ENCODE measurements at regions not wholly inside any gene's neighbourhood (a gene's known extent, or its start where the extent isn't known, plus 50 kb on each side); places are given as distances from the start of the nearest gene placed in this dataset.

DNA sequence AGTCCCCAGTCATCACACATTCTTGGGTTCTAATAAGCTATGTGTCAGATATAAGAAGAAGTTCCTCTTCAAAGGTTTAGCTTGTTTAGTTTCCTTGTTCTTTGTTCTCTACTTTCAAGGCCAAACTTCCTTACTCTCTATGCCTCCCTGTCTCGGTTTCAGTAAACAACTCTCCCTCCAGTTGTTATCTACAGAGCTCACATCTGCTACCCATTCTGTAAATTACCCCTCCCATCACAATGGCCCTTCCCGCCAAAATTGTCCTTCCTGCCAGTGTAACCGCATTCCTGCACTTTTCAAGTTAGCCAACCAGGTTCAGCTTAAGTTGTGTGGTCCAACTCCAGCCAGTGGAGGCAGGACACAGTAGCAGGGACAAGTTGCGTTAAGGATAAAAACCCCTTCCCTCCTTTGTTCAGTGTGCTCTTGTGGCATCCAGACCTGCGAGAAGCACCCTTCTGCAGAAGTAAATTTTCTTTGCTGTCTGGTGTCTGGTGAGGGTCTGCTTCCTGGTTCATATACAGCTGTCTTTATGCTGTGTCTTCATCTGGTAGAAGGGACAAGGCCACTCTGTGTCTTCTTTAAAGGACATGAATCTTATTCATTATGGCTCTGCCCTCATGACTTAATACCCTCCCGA is 342.1 kb upstream of the GRM7 start:
- in situ Hi-C loops (cut with MboI; ENCODE audit: low sequenced_read_pairs) = no loop called here

DNA sequence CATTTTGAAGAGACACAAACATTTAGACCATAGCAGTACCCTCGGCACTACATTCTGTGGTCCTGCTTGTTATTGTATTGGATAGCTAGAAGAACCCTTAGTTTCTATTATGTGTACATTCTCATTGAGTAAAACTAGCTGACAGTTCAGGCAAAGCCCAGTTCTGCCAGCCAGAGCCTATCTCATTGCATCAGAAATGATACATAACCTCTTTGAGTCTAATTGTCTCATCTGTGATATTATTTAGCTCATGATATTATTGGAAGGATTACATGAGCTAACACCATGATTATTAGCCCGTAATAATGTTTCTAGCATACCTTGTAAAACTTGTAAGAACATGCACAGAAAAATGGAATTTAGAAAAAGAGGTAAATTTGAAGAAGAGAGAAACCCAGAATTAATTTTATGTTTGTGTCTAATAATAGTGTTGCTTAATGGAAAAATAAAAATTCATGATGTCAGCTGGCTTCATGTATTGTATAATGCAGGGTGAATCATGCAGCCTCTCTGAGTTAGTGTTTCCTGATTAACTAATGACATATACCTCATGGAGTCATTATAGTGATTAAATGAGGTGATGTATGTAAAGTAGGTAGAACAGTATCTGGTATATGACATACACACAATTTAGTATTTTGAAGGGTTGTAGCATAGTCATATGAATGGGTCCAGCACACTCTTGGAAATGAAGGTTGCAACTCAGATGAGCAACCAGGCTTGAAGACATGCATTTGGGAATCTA is 339.4 kb upstream of the GRM7 start:
- in situ Hi-C loops (cut with MboI; ENCODE audit: low sequenced_read_pairs) = no loop called here

- in situ Hi-C loops (cut with MboI; ENCODE audit: low sequenced_read_pairs) = no loop called here
Measured at GRCh38 chr3:6522191-6522590, 338.7 kb upstream of the GRM7 start.

- in situ Hi-C loops (cut with MboI; ENCODE audit: low sequenced_read_pairs) = no loop called here
Measured at GRCh38 chr3:6523043-6523442, 337.9 kb upstream of the GRM7 start.

DNA sequence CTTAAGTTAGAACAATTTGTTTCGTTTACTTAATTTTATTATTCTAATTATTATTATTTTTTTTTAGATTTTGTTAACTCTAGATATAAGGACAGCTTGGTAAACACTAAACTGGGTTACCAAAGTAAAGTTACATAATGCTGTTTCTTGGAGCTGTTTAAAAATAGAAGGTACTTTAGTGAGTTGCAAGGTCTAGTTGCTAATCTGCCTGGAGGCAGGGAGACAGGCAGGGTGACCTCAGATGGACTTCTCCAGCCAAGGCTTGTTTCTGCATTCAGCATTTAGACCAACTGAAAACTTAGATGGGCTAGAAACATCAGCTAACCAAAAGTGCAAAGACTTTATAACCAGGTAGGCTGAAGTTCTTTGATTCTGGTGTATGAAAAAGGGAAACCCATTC is 336.4 kb upstream of the GRM7 start:
- in situ Hi-C loops (cut with MboI; ENCODE audit: low sequenced_read_pairs) = no loop called here

- in situ Hi-C loops (cut with MboI; ENCODE audit: low sequenced_read_pairs) = no loop called here
Measured at GRCh38 chr3:6526321-6526720, 334.6 kb upstream of the GRM7 start.

DNA sequence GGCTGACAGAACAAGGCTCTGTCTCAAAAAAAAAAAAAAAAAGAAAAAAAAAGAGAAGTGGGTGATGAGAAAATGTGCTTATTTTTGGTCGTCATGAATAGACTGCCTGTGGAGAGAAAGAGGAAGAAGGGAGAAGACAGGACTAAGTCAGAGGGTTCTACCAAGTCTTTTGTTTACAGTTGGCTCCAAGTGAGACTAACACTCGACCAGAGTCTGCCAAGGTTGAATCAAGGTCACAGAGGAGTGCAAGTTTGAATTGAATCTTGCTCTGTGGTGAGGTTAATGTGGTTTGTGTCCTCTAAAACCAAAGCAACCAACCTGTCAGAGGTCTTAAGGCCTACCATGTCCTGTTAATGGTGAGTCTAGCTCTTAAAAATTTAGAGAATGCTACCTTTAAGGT is 334.1 kb upstream of the GRM7 start:
- in situ Hi-C loops (cut with MboI; ENCODE audit: low sequenced_read_pairs) = no loop called here

DNA sequence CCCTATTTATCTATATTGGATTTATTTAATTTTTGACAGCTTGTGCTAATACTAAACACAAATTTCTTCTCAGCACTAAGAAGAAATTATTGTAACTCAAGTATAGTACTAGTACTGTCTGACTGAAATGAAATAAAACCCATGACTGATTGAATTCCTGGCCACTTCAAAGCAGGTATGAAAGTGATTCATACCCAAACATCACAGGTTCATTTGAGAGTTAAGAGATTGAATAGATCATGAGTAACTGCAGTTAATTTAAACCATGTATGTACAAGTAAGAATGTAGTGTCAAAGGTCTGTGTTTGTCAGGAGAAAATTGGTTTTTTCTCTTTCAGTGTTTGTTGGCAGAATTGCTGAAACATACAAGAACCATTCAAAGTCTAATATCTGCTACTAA is 332.0 kb upstream of the GRM7 start:
- in situ Hi-C loops (cut with MboI; ENCODE audit: low sequenced_read_pairs) = no loop called here

GRCh38 chr3:6531153-6531552 is 329.8 kb upstream of the GRM7 start:
- in situ Hi-C loops (cut with MboI; ENCODE audit: low sequenced_read_pairs) = no loop called here

DNA sequence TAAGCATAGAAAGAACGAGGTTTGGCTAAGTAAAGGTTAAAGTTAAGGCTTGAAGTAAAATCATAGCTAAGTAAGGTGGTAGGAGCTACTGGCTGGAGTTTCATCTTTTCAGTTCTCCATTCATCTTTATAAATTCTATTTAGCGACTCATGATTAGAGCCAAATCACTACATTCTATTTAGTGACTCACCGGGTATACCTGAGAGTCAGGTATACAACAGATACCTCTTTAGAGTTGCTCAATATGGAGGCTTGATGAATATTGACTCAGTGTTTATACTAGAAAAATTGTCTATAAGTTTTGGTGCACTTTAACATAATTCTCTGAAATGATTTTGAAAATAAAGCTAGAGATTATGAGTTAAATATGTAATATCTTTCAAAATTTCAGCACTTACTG is 328.8 kb upstream of the GRM7 start:
- in situ Hi-C loops (cut with MboI; ENCODE audit: low sequenced_read_pairs) = no loop called here

DNA sequence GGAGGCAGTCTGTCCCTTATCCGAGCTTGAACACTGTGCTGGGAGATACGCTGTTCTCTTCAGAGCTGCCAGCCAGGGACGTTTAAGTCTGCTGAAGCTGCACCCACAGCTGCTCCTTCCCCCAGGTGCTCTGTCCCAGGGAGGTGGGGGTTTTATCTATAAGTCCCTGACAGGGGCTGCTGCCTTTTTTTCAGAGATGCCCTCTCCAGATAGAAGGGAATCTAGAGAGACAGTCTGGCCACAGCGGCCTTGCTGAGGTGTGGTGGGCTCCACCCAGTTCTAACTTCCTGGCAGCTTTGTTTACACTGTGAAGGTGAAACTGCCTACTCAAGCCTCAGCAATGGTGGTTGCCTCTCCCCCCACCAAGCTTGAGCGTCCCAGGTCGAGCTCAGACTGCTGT is 319.9 kb upstream of the GRM7 start:
- in situ Hi-C loops (cut with MboI; ENCODE audit: low sequenced_read_pairs) = no loop called here

- in situ Hi-C loops (cut with MboI; ENCODE audit: low sequenced_read_pairs) = no loop called here
Measured at GRCh38 chr3:6542795-6543194, 318.1 kb upstream of the GRM7 start.

GRCh38 chr3:6549296-6549695 is 311.6 kb upstream of the GRM7 start:
- in situ Hi-C loops (cut with MboI; ENCODE audit: low sequenced_read_pairs) = no loop called here

- in situ Hi-C loops (cut with MboI; ENCODE audit: low sequenced_read_pairs) = no loop called here
Measured at GRCh38 chr3:6551165-6551564, 309.8 kb upstream of the GRM7 start.

DNA sequence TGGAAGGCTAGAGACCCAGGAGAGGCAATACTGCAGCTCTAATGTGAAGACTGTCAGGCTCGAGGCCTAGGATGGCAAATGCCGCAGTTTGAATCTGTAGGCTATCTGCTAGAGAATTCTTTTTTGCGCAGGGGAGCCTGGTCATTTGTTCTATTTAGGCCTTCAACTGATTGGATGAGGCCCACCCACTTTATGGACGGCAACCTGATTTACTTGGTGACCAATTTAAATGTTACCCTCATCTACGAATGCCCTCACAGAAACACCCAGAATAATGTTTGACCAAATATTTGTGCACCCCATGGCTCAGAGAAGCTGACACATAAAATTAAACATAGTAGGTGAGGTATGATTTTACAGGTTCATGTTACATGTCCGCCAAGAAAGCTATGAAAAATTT is 300.7 kb upstream of the GRM7 start:
- in situ Hi-C loops (cut with MboI; ENCODE audit: low sequenced_read_pairs) = no loop called here

DNA sequence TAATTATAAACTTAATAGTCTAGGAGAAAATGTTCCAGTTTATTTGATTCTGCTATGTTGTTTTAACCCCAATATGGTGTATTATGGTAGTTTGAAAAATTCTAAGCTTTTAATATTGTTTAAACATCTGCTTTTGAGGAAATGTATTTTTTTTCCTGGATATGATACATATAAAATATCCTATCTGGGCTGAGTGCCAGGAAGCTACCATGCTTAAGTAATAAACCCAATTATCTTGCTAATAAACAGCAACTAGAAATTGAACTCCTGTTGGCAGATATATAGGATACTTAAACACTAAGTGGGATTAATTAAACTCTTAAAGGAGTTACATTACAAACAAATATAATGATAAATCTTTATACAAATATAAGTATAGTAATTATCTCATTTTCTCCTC is 293.7 kb upstream of the GRM7 start:
- in situ Hi-C loops (cut with MboI; ENCODE audit: low sequenced_read_pairs) = no loop called here

GRCh38 chr3:6568999-6569493 is 291.9 kb upstream of the GRM7 start:
- in situ Hi-C loops (cut with MboI; ENCODE audit: low sequenced_read_pairs) = no loop called here

- in situ Hi-C loops (cut with MboI; ENCODE audit: low sequenced_read_pairs) = no loop called here
Measured at GRCh38 chr3:6571448-6571847, 289.5 kb upstream of the GRM7 start.

GRCh38 chr3:6577584-6577983 is 283.3 kb upstream of the GRM7 start:
- in situ Hi-C loops (cut with MboI; ENCODE audit: low sequenced_read_pairs) = no loop called here

DNA sequence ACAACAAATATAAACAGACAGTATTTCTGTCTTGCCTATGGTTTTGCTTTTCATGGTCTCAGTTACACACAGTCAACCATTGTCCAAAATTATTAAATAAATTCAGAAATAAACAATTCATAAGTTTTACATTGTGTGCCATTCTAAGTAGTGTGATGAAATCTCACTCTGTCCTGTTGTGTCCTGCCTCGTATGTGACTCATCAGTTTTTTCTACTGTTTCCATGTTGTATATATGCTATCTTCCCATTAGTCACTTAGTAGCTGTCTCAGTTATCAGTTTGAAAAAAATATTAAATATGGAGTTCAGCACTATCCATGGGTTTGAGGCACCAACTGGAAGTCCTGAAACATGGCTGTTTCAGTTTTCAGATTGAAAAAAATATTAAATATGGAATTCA is 282.4 kb upstream of the GRM7 start:
- in situ Hi-C loops (cut with MboI; ENCODE audit: low sequenced_read_pairs) = no loop called here

GRCh38 chr3:6580808-6581207 is 280.1 kb upstream of the GRM7 start:
- in situ Hi-C loops (cut with MboI; ENCODE audit: low sequenced_read_pairs) = no loop called here

DNA sequence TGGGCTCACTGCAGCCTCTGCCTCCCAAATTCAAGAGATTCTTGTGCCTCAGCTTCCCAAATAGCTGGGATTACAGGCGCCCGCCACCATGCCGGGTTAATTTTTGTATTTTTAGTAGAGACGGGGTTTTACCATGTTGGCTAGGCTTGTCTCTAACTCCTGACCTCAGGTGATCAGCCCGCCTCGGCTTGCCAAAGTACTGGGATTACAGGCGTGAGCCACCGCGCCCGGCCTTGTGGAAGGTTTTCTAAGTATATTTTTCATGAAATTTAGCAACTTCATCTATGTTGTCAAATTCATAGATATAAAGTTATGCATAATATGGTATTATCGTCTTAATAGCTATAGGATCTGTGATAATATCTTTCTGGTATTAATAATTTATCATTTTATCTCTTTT is 275.6 kb upstream of the GRM7 start:
- in situ Hi-C loops (cut with MboI; ENCODE audit: low sequenced_read_pairs) = no loop called here

- in situ Hi-C loops (cut with MboI; ENCODE audit: low sequenced_read_pairs) = no loop called here
Measured at GRCh38 chr3:6600237-6600636, 260.7 kb upstream of the GRM7 start.
